ENCODE measurements at regions not wholly inside any gene's neighbourhood (a gene's known extent, or its start where the extent isn't known, plus 50 kb on each side); places are given as distances from the start of the nearest gene placed in this dataset.

DNA sequence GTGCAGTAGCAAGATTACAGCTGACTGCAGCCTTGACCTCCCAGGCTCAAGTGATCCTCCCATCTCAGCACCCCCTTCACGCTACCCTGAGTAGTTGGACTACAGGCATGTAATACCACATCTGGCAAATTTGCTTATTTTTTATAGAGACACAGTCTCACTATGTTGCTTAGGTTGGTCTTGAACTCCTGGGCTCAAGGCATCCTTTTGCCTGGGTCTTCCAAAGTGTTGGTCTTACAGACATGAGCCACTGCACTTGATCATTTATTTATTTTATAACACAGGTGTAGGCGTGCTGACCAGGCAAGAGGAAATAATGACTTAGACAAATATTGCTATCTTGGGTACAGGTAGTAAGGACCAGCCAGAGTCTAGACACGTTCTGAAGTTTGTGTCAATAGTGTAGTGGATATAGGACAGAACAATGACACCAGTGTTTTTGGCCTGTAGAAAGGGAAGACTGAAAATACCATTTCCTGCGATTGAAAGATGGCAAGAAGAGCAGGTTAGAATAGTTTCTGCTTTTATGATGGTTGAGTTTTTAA, 71.0 kb upstream of the THUMPD2 start:
- H3K27ac Mint-ChIP-seq (ENCODE audit: unreplicated experiment), result no peak overlapping the region
- no peak overlapping the region for H3K4me3 Mint-ChIP-seq (ENCODE audit: unreplicated experiment)
- H3K36me3 Mint-ChIP-seq (ENCODE audit: unreplicated experiment), result no peaks in the 10 kb centered on the region
- H3K9me3 Mint-ChIP-seq (ENCODE audit: unreplicated experiment), result no peaks in the 10 kb centered on the region
- H3K27me3 Mint-ChIP-seq (ENCODE audit: unreplicated experiment), result peaks cover 29% of the 10 kb centered on the region
- H3K4me1 Mint-ChIP-seq (ENCODE audit: unreplicated experiment), result peaks cover 14% of the 10 kb centered on the region
- no peak for TF ChIP-seq CTCF (IDR thresholded peaks at IDR 0.05)
- DNase-seq (ENCODE audit: extremely low spot score, unreplicated experiment), result no peak

DNA sequence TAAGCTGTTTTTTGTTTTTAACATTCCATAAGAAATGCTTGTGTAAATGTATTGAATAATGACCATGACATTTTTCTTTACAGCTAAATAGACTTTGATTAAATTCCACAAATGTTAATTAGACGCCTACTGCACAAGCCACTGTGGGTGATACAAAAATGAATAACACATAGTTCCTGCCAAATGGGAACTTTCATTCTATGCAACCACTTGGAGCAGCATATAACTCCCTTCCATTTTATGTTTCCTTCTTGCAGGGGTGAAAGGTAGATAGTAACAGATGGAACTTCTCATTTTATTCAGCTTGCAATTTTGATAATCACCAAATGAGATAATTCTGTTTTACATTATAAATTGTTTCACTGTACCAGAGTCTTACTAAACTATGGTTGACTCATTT, 70.0 kb upstream of the THUMPD2 start:
- Mint-ChIP-seq H3K27me3 (ENCODE audit: unreplicated experiment) (peaks cover 22% of the 10 kb centered on the region), H3K4me3 (ENCODE audit: unreplicated experiment) (no peak overlapping the region), H3K4me1 (ENCODE audit: unreplicated experiment) (peaks cover 14% of the 10 kb centered on the region), H3K27ac (ENCODE audit: unreplicated experiment) (no peak overlapping the region), H3K36me3 (ENCODE audit: unreplicated experiment) (no peaks in the 10 kb centered on the region), H3K9me3 (ENCODE audit: unreplicated experiment) (no peaks in the 10 kb centered on the region)
- TF ChIP-seq CTCF (IDR thresholded peaks at IDR 0.05), result no peak
- DNase-seq (ENCODE audit: extremely low spot score, unreplicated experiment), result no peak

- Mint-ChIP-seq H3K27ac (ENCODE audit: unreplicated experiment) (no peak overlapping the region), H3K36me3 (ENCODE audit: unreplicated experiment) (no peaks in the 10 kb centered on the region), H3K27me3 (ENCODE audit: unreplicated experiment) (peaks cover 17% of the 10 kb centered on the region), H3K9me3 (ENCODE audit: unreplicated experiment) (no peaks in the 10 kb centered on the region), H3K4me1 (ENCODE audit: unreplicated experiment) (no peaks in the 10 kb centered on the region), H3K4me3 (ENCODE audit: unreplicated experiment) (no peak overlapping the region)
- no peak for TF ChIP-seq CTCF (IDR thresholded peaks at IDR 0.05)
- no peak for DNase-seq (ENCODE audit: extremely low spot score, unreplicated experiment)
Observed at GRCh38 chr2:39845460-39846146, 66.5 kb upstream of the THUMPD2 start.

GRCh38 chr2:39839261-39839848, 60.3 kb upstream of the THUMPD2 start:
- Mint-ChIP-seq H3K27me3 (ENCODE audit: unreplicated experiment) (peaks cover 20% of the 10 kb centered on the region), H3K4me3 (ENCODE audit: unreplicated experiment) (no peak overlapping the region), H3K4me1 (ENCODE audit: unreplicated experiment) (no peaks in the 10 kb centered on the region), H3K36me3 (ENCODE audit: unreplicated experiment) (peaks cover 4% of the 10 kb centered on the region), H3K9me3 (ENCODE audit: unreplicated experiment) (peaks cover 24% of the 10 kb centered on the region), H3K27ac (ENCODE audit: unreplicated experiment) (no peak overlapping the region)
- no peak for TF ChIP-seq CTCF (IDR thresholded peaks at IDR 0.05)
- no peak for DNase-seq (ENCODE audit: extremely low spot score, unreplicated experiment)

- DNase-seq (ENCODE audit: extremely low spot score, unreplicated experiment), result no peak
- Mint-ChIP-seq H3K4me3 (ENCODE audit: unreplicated experiment) (no peak overlapping the region), H3K27me3 (ENCODE audit: unreplicated experiment) (peaks cover 26% of the 10 kb centered on the region), H3K36me3 (ENCODE audit: unreplicated experiment) (peaks cover 4% of the 10 kb centered on the region), H3K9me3 (ENCODE audit: unreplicated experiment) (peaks cover 24% of the 10 kb centered on the region), H3K4me1 (ENCODE audit: unreplicated experiment) (no peaks in the 10 kb centered on the region), H3K27ac (ENCODE audit: unreplicated experiment) (no peak overlapping the region)
- no peak for TF ChIP-seq CTCF (IDR thresholded peaks at IDR 0.05)
Observed at GRCh38 chr2:39838589-39838988, 59.5 kb upstream of the THUMPD2 start.

Measured in osteocyte (in vitro differentiated cells).